Activated T-cell treated with anti-CD3 and anti-CD28 coated beads for 24 hours (primary cell): ENCODE measurements at regions not wholly inside any gene's neighbourhood (a gene's known extent, or its start where the extent isn't known, plus 50 kb on each side); places are given as distances from the start of the nearest gene placed in this dataset.
"Not testable (repeated sequence)": the region's sequence is repeated elsewhere in the genome, so short reads cannot be mapped to it uniquely, and the experiment has no call there.

Source experiments
- DNase-seq: peaks from one replicate; pipeline ENCODE4 v3.0.0-alpha.2; 2020; ENCODE audit warnings: low read depth

GRCh38 chr10:128577958-128578750 lies 451.9 kb upstream of the MKI67 start:
- DNase-seq, result no peak

GRCh38 chr10:128578766-128579165 lies 452.5 kb upstream of the MKI67 start:
- DNase-seq, result no peak

- no peak for DNase-seq
These were observed 453.1 kb upstream of the MKI67 start for GRCh38 chr10:128579280-128579865.

GRCh38 chr10:128579901-128580300 lies 453.7 kb upstream of the MKI67 start:
- DNase-seq, result no peak

GRCh38 chr10:128583125-128583524 lies 456.9 kb upstream of the MKI67 start:
- DNase-seq, result not testable (repeated sequence)

- DNase-seq, result not testable (repeated sequence)
These were observed 460.4 kb upstream of the MKI67 start for GRCh38 chr10:128586599-128586998.

- DNase-seq, result no peak
These were observed 461.5 kb upstream of the MKI67 start for GRCh38 chr10:128587689-128588088.

GRCh38 chr10:128588402-128588801 lies 462.2 kb upstream of the MKI67 start:
- DNase-seq, result no peak

- no peak for DNase-seq
These were observed 468.5 kb upstream of the MKI67 start for GRCh38 chr10:128594688-128595087.

- no peak for DNase-seq
These were observed 470.7 kb upstream of the MKI67 start for GRCh38 chr10:128596906-128597305.

GRCh38 chr10:128599030-128599429 lies 472.8 kb upstream of the MKI67 start:
- DNase-seq, result no peak

- no peak for DNase-seq
These were observed 473.3 kb upstream of the MKI67 start for GRCh38 chr10:128599538-128599937.

GRCh38 chr10:128602183-128602582 lies 476.0 kb upstream of the MKI67 start:
- DNase-seq, result no peak

- DNase-seq, result no peak
These were observed 477.8 kb upstream of the MKI67 start for GRCh38 chr10:128604025-128604424.

GRCh38 chr10:128605180-128605579 lies 479.0 kb upstream of the MKI67 start:
- no peak for DNase-seq

- no peak for DNase-seq
These were observed 479.8 kb upstream of the MKI67 start for GRCh38 chr10:128606055-128606454.

GRCh38 chr10:128608791-128609190 lies 482.6 kb upstream of the MKI67 start:
- no peak for DNase-seq

GRCh38 chr10:128609460-128609859 lies 483.2 kb upstream of the MKI67 start:
- no peak for DNase-seq

GRCh38 chr10:128610113-128610512 lies 483.9 kb upstream of the MKI67 start:
- no peak for DNase-seq

- DNase-seq, result no peak
These were observed 486.0 kb upstream of the MKI67 start for GRCh38 chr10:128612195-128612594.

GRCh38 chr10:128612631-128613030 lies 486.4 kb upstream of the MKI67 start:
- no peak for DNase-seq

- DNase-seq, result no peak
These were observed 487.9 kb upstream of the MKI67 start for GRCh38 chr10:128614016-128614605.

GRCh38 chr10:128614802-128615553 lies 488.8 kb upstream of the MKI67 start:
- no peak for DNase-seq
